A549 (cell line): ENCODE measurements at regions not wholly inside any gene's neighbourhood (a gene's known extent, or its start where the extent isn't known, plus 50 kb on each side); places are given as distances from the start of the nearest gene placed in this dataset.

ENCODE experiments used
- ESRRA ChIP-seq: fragments of 150-350 bp; IDR thresholded peaks from 2 replicates; pipeline ENCODE4 v1.6.1; 2014; ENCODE audit warnings: mild to moderate bottlenecking, low read length, borderline replicate concordance
- JUN ChIP-seq, 2 experiments: fragments of >200 bp; sonication (Bioruptor Twin); formaldehyde crosslinking; IDR thresholded peaks; 2 replicates in 1 of 2; 3 replicates in 1 of 2; pipeline ENCODE4 v1.6.1; 2016 to 2017
- POLR2A ChIP-seq: IDR thresholded peaks from 2 replicates; pipeline ENCODE4 v1.6.1; 2012; ENCODE audit warnings: mild to moderate bottlenecking, low read length
- RCOR1 ChIP-seq: fragments of 150-350 bp; IDR thresholded peaks from 2 replicates; pipeline ENCODE4 v1.6.1; 2014; ENCODE audit warnings: antibody characterized with exemption, low read length, low read depth
- TF ChIP-seq, protein P1 (sequence below): IDR thresholded peaks from 2 replicates; pipeline ENCODE4 v1.6.1; 2012

DNA sequence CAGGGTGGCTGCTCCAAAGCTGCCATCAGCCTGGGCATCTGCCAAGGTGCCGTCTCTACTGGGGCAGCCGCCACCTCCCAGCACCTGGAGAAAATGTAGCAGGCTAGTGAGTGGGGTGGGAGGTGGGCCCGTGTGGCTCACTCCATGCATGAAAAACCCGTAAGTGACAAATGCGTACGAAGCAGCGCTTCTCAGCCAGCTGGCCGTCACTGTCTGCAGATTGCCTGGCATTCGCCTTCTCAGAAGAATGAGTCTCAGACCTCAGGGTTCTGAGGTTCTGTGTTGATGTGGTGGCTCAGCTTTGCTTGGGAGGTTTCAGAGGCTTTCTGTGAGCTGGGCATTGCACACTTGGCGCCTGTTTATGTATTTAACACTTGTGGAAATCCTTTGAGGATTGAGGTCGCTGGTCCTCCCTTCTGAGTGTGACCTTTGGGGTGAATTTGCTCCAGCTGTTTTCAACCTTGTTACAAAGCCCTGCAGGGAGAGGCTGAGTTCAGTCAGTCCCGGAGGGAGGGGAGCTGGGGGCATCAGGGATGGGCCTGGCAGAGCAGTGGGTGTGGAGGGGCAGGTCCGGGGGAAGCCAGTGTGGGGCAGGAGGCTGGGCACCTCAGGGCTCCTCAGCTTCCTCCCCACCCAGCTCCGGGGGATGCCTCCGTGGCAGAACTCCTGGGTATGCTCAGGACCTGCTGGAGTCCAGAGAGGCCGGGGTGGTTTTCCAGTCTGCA lies 977.0 kb downstream of the TBC1D22A start:
- no peak for TF ChIP-seq POLR2A
- TF ChIP-seq, protein P1, sequence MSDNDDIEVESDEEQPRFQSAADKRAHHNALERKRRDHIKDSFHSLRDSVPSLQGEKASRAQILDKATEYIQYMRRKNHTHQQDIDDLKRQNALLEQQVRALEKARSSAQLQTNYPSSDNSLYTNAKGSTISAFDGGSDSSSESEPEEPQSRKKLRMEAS = no peak
- TF ChIP-seq JUN (IDR thresholded peaks at IDR 0.05) = no peak
- TF ChIP-seq ESRRA = no peak
- no peak for TF ChIP-seq RCOR1
